Fibroblast of peridontal ligament (primary cell): ENCODE measurements at regions not wholly inside any gene's neighbourhood (a gene's known extent, or its start where the extent isn't known, plus 50 kb on each side); places are given as distances from the start of the nearest gene placed in this dataset.

ENCODE experiments used
- DNase-seq: peaks from one replicate; pipeline ENCODE4 v3.0.0-alpha.2; 2010; ENCODE audit errors: extremely low read depth

DNA sequence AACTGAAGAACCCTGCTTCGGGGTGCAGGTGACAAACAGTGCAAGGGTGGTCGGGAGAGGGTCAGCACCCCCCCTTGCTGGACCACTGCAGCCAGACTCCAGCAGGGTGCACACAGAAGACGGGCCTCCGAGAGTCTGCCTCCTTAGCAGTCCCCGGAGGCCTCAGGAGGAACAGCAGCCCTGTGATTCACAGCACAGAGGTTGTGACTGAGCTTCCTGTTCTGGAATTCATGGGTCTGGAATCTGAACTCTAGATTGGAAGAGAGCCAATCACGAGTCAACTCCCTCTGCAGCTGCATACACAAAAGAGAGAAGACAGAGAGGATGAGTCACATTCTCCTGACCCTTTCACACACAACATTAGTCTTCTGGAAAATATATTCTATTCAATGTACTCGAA is 249.0 kb upstream of the OPRM1 start:
- peak; percentile 73 for DNase-seq

GRCh38 chr6:153787341-153787606 is 251.8 kb upstream of the OPRM1 start:
- no peak for DNase-seq

DNA sequence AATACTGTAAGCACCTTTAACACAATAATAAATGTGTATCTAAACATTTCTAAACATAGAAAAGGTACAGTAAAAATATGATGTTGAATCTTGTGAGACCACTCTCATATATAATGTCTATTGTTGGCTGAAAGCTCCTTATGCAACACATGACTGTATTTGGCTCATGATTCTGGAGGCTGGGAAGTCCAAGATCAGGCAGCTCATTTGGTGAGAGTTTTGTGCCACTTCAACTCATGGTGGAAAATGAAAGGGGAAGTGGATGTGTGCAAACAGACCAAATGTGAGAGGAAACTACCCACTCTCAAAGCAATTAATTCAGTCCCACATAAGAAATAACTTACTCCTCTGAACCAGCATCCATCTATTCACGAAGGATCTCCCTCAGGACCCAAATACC is 257.7 kb upstream of the OPRM1 start:
- DNase-seq = no peak

DNA sequence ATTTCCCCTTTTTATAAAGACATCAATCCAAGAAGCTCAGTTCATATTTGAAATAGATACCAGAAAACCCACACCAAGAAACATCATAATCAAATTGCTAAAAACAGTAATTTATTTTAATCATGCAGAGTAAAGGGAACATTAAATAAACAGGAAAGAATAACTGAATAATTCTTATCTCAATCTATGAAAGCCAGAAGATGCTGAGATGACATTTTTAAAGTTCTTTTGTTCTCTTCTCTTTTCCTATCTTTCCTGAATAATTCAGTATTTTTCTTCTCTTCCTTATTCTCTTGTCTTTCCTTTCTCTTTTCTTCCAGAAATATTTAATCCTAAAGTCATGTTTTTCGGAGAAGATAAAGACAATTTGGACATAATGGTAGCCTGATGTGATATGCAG is 259.0 kb upstream of the OPRM1 start:
- no peak for DNase-seq

DNA sequence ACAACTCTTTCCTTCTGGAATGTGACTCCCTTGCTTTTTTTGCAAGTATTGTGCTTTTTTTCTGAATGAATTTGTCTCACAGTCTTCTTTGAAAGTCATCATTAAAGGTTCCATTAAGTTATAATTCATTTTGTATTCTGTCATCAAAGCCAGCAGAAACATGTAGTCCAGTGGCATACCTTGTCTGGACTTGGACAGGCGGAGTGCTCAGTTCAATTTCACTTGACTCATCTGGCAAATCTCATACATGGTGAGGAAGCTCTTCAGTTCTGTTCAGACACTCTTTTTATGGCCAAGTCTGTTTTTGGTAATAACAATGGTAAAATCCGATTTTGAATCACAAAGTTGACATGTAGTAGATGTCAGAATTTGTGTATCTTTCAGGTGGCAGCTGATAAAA is 260.8 kb upstream of the OPRM1 start:
- no peak for DNase-seq

GRCh38 chr6:153771577-153771976 is 267.5 kb upstream of the OPRM1 start:
- DNase-seq = no peak

DNA sequence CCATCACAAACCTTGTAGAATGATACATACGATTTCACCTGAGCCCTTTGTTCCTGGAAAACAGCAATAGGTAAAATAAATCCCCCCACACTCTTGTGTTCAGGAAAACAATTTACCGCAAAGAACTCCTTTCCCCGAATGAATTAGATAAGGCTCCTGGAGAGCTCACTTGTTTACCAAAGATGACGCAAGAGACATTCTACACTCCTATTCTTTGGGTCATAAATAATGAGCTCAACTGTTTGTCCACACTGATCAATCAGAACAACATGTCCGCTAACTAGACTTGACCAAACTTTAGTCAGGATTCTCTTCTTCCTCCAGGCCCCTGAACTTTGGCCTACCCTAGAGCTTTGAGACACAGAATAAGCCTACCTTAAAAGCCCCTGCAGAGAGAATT is 271.9 kb upstream of the OPRM1 start:
- no peak for DNase-seq

DNA sequence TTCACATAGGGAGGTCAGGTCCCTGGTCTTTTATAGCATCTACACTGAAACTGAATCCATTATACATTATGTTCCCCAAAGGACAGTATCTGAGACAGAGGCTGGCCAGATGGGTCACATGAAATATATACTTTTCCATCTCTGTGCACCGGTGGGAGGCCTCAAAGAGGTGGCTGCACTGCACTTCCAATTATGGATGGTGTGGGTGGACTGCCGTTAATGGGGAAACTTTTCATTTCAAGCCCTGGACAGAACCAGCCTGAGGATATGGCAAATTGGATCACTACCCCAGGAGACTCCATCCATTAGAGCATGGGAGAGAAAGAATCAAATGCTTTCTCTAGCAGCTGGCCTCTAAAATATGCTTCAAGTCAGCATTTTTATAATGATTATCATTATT is 280.5 kb upstream of the OPRM1 start:
- DNase-seq = no peak

DNA sequence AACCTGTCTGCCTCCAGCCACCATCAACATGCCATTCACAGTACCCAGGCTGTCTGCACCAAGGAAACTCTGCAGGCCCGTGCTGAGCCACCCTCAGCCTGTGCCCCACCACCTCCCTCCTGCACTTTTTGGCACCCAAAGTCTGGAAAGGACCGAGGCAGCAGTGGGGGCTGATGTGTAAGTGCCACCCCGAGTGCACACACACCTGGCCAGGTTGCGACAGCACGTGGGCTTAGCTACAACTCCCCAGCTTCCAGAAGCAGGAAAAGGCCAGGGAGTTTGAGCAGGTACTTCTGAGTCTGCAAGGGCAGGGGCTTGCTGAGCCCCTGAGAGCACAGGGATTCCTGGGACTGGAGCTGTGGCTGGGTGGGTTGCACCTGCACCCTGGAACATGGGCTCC is 303.3 kb upstream of the OPRM1 start:
- no peak for DNase-seq

DNA sequence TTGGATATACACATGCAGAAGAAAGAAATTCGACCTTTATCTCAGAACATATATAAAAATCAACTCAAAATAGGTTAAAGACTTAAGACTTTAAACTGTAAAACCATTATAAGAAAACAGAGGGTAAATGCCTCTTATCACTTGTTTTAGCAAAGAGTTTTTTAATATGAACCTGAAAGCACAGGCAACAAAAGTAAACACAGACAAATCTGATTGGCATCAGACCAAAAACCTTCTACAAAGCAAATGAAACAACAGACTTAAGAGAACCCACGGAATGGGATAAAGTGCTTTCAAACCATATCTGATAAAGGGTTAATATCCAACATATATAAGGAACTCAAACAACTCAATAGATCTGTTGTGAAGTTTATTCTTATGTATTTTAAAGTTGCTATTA is 309.9 kb upstream of the OPRM1 start:
- DNase-seq = no peak

DNA sequence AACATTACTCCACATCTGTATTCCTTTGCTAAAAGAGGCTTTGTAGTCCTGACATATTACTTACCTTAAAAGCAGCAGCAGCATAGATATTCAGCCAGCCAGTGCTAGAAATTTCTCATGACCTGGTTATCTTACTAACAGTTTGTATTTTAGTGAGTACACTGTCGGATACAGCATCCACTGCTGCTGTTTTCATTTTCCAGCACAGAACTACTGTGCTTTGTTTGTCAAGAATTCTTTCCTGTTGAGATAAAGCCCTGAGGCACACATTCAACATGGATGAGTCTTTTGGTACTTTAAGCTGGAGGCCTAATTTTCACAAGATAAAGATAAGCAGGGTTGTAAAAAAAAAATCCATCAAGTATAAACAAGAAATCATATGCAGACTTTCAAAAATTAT is 311.2 kb upstream of the OPRM1 start:
- DNase-seq = no peak

DNA sequence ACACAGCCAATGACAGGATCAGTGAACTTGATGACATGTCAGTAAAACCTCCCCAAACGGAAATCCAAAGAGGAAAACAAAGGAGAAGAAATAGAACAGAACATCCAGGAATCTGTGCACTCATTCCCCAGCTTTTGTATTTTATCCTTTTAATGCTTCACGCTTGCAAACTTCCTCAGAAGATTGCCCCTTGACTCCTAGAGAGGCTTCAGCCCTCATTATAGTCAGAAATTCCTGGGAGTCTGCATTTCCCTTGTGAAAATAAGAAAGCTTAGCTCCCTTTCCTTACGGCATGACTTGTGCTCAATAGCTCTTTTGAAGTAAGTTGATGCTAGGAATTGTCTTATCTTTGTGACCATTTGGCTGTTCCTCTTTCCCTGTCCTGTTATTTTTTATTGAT is 313.6 kb upstream of the OPRM1 start:
- DNase-seq = no peak

DNA sequence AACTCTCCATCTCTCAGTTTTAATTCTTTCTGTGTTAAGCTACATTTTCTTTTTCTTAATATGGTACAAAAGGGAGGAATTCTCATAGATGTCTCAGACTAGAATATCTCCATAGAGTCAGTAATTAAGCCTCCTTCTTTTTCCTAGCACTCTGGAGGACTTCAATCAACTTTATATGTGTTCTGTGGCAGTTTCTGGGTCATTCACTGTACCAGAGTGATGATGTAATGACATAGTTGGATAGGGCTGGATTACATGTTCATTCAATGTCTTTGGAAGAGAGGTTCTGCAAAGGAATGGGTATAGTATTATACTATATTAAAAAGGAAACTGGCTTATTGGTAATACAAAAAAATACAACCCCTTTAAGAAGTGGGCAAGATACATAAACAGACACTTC is 318.3 kb upstream of the OPRM1 start:
- DNase-seq = no peak

DNA sequence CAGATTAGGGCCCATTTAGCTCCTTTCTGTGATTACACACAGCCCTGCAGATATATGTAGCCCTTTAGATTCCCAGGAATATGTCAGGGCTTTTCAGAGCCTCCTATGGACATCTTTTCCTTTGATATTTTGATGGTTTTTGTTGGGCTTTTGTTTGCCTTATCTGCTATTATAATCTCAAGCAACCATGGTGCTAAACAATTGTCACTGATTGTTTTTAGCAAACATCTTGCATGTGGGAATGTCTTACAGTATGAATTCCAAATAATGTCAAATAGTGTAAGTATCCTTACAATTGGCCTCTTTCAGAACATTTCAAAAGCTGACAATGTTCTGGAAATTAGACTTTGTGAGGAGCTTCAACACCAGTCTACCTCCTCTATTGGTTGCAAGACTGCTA is 333.6 kb upstream of the OPRM1 start:
- DNase-seq = no peak

DNA sequence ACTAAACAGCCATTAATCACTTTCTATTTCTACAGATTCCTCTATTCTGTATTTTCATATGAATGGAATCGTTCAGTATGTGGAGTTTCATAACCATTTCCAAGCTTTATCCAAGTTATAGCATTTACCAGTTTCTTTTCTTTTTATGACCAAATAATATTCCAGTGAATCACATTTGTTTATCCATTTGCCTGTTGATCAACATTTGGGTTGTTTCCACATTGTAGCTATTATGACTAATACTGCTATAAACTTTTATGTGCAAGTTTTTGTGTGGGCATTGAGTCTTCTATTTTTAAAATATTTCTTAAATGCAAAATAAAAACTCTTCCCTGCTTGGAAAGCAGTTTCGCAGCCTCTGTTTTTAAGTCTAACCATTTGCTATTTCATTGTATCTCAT is 336.4 kb upstream of the OPRM1 start:
- no peak for DNase-seq

DNA sequence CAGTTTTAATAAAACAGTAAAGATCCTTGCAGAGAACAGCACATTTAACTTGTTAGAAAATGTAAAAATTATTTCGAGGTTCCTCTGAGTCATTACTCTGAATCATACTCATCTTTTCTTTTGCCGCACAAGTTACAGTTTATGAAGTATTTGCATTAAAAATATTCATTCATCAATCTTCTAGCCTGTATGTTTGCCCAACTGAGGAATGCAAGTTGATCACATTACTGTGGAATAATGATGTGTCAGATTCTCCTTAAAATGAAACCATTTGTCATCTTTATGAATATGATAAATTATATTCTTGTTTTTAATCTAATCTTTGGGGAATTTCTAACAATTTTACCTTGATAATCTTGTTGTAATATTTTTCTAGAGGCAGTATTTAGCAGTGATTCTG is 340.4 kb upstream of the OPRM1 start:
- no peak for DNase-seq

- DNase-seq = no peak
Observed at GRCh38 chr6:153698001-153698400, 341.0 kb upstream of the OPRM1 start.

- no peak for DNase-seq
Observed at GRCh38 chr6:153677522-153677921, 361.5 kb upstream of the OPRM1 start.

- no peak for DNase-seq
Observed at GRCh38 chr6:153673750-153674149, 365.3 kb upstream of the OPRM1 start.

GRCh38 chr6:153673225-153673624 is 365.8 kb upstream of the OPRM1 start:
- no peak for DNase-seq

DNA sequence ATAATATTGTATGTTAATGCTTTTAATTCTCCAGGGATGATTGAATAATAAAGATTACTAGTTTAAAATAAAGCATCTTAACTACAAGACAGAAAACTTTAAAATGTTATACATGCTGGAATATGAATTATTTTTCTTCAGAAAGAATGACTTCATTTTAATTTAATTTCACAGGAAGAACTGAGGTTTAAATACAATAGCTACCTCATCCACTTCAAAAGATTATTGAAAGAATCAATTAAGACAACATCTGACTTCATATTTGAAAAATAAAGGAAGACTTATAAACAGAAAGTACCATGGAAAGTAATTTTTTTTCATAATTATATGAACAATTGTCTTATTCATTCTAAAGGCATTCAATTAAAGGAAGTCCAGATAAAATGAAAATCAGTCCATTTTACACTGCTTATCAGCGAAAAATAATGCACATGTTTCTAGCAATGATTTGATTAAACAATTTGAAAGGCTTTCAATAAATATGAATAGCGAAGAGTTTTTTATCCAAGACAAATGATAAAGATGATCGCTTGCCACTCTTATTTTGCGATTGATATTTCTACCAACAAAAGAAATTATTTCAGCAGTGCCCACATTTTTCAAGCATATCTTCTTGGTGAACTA is 368.5 kb upstream of the OPRM1 start:
- no peak for DNase-seq

DNA sequence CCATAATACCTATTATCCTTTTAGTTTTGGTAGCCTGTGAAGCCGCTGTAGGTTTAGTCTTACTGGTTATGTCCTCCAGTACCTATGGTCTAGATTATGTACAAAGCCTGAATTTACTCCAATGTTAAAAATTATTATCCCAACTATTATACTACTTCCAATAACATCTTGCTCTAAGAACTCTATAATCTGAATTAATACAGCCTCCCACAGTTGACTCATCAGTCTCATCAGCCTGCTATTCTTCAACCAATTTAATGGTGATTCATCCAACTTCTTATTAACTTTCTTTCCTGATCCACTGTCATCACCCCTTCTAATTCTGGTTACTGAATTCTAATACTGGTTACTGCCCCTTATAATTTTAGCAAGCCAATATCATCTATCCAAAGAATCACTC is 370.3 kb upstream of the OPRM1 start:
- no peak for DNase-seq

- no peak for DNase-seq
Observed at GRCh38 chr6:153662982-153663381, 376.1 kb upstream of the OPRM1 start.

GRCh38 chr6:153645326-153645725 is 393.7 kb upstream of the OPRM1 start:
- no peak for DNase-seq

GRCh38 chr6:153644000-153644399 is 395.0 kb upstream of the OPRM1 start:
- no peak for DNase-seq
